Caco-2 (cell line): ENCODE measurements at regions not wholly inside any gene's neighbourhood (a gene's known extent, or its start where the extent isn't known, plus 50 kb on each side); places are given as distances from the start of the nearest gene placed in this dataset.

ENCODE experiments used
- BruUV-seq: library from RNA; stranded (reverse); fragments of 400-500 nt; replicated peaks from 2 replicates; lab custom pipeline; 2021; lab: Mats Ljungman, UMichigan
- CTCF ChIA-PET: fragments of 300-600 bp; sonication (Branson Sonifier 250); formaldehyde crosslinking; loops from one replicate; lab custom pipeline; 2022; ENCODE audit warnings: antibody characterized with exemption; lab: Charles Lee
- POLR2A ChIA-PET: fragments of 300-600 bp; sonication (Branson Sonifier 250); formaldehyde crosslinking; loops from one replicate; lab custom pipeline; 2022; ENCODE audit warnings: antibody characterized with exemption; lab: Charles Lee
- DNase-seq, 2 experiments: peaks; one replicate each; pipeline versions ENCODE4 v3.0.0 to v3.0.0-alpha.2; 2020 to 2022
- H3K27me3 ChIP-seq: replicated peaks from 2 replicates; pipeline ENCODE4 v1.6.0; 2011; ENCODE audit warnings: low read length; ENCODE audit not compliant: control insufficient read depth, insufficient read depth
- H3K36me3 ChIP-seq: 2 replicates; pipeline ENCODE4 v1.5.1; 2011; ENCODE audit warnings: low read length; ENCODE audit not compliant: control insufficient read depth, insufficient read depth
- H3K4me1 ChIP-seq: fragments of 250-450 bp; sonication (Bioruptor Pico); 2 replicates; pipeline ENCODE4 v1.5.1; 2020; ENCODE audit warnings: mild to moderate bottlenecking
- H3K4me3 ChIP-seq: 2 replicates; pipeline ENCODE4 v1.5.1; 2011; ENCODE audit warnings: low read depth, mild to moderate bottlenecking, control low read depth, low read length
- H3K9me3 ChIP-seq: fragments of 250-450 bp; sonication (Bioruptor Pico); 2 replicates; pipeline ENCODE4 v1.5.1; 2020; ENCODE audit warnings: mild to moderate bottlenecking, moderate library complexity
- H3K27ac Mint-ChIP-seq: one replicate; pipeline ENCODE4 v1.8.0; 2022; ENCODE audit warnings: mixed read lengths; ENCODE audit not compliant: unreplicated experiment
- H3K27me3 Mint-ChIP-seq: one replicate; pipeline ENCODE4 v1.8.0; 2022; ENCODE audit warnings: mixed read lengths; ENCODE audit not compliant: insufficient read depth, unreplicated experiment
- H3K36me3 Mint-ChIP-seq: one replicate; pipeline ENCODE4 v1.8.0; 2022; ENCODE audit warnings: mild to moderate bottlenecking, mixed read lengths; ENCODE audit not compliant: insufficient read depth, unreplicated experiment
- H3K4me1 Mint-ChIP-seq: one replicate; pipeline ENCODE4 v1.8.0; 2022; ENCODE audit warnings: low read depth, mixed read lengths; ENCODE audit not compliant: unreplicated experiment
- H3K4me3 Mint-ChIP-seq: one replicate; pipeline ENCODE4 v1.8.0; 2022; ENCODE audit warnings: mild to moderate bottlenecking, moderate library complexity, mixed read lengths; ENCODE audit not compliant: unreplicated experiment
- H3K9me3 Mint-ChIP-seq: one replicate; pipeline ENCODE4 v1.8.0; 2022; ENCODE audit warnings: mixed read lengths; ENCODE audit not compliant: unreplicated experiment
- CTCF ChIP-seq, 2 experiments: fragments of 200-600 bp in 1 of 2; IDR thresholded peaks; 1 replicate in 1 of 2; 2 replicates in 1 of 2; pipeline versions ENCODE4 v1.5.1 to v1.8.0; 2011 to 2022; ENCODE audit warnings: antibody characterized with exemption in 1 of 2, control low read depth in 1 of 2, inconsistent platforms in 1 of 2, low read depth in 1 of 2, low read length in 1 of 2, mild to moderate bottlenecking in 1 of 2, moderate library complexity in 1 of 2; ENCODE audit not compliant: insufficient read depth in 1 of 2, severe bottlenecking in 1 of 2, unreplicated experiment in 1 of 2
- intact Hi-C: fragments of 100-400 bp; cut with micrococcal nuclease; formaldehyde crosslinking; loops from one replicate; pipeline ENCODE4 v1.10.0; 2022; ENCODE audit not compliant: unreplicated experiment

- no peak for TF ChIP-seq CTCF (IDR thresholded peaks at IDR 0.05; ENCODE audit: insufficient read depth in 1 of 2, low read depth in 1 of 2, low read length in 1 of 2, severe bottlenecking in 1 of 2, unreplicated experiment in 1 of 2)
- H3K27me3 ChIP-seq: no peaks in the 10 kb centered on the region
- Mint-ChIP-seq H3K4me1 (no peaks in the 10 kb centered on the region), H3K27me3 (peaks cover 10% of the 10 kb centered on the region), H3K27ac (no peak overlapping the region), H3K4me3 (no peak overlapping the region), H3K36me3 (no peaks in the 10 kb centered on the region), H3K9me3 (no peaks in the 10 kb centered on the region)
- intact Hi-C loops: loop anchor here (5.0 kb wide), 1 partner anchor 126 kb away; the partner anchor contains the start of gene FOXB1
- H3K4me3 ChIP-seq: no peak overlapping the region
- peaks cover 4% of the 10 kb centered on the region; the same call in 1 of the 2 replicates for H3K4me1 ChIP-seq
- no peaks in the 10 kb centered on the region for H3K9me3 ChIP-seq
- H3K36me3 ChIP-seq: no peaks in the 10 kb centered on the region
- ChIA-PET POLR2A (no interaction called here), CTCF (no interaction called here)
- DNase-seq: no peak
- no TSS peak for BruUV-seq
These were observed 124.6 kb downstream of the FOXB1 start for GRCh38 chr15:60128710-60129109.

DNA sequence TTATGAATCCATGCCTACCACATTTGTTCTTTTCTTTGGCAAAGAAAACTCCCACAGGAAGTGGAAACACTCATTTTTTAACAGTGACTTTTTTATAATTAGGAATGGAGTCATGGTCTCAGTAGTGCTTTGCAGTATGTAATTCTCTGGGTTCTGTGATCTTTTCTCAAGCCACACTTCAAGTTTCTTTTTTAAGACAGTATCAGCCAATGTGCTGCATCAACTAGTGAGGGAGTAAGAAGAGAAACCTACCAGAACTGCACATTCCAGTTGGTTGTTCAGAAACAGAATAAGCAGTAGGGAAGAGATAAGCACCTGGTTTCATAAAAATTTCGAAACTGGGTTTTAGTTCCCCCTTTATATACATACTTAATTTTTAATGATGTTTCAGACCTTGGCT, 126.3 kb downstream of the FOXB1 start:
- Mint-ChIP-seq H3K36me3 (no peaks in the 10 kb centered on the region), H3K27me3 (peaks cover 14% of the 10 kb centered on the region), H3K4me3 (no peak overlapping the region), H3K4me1 (no peaks in the 10 kb centered on the region), H3K27ac (no peak overlapping the region), H3K9me3 (no peaks in the 10 kb centered on the region)
- BruUV-seq: no TSS peak
- H3K36me3 ChIP-seq: no peaks in the 10 kb centered on the region
- H3K4me1 ChIP-seq: peaks cover 4% of the 10 kb centered on the region; the same call in 1 of the 2 replicates
- no peak overlapping the region for H3K4me3 ChIP-seq
- intact Hi-C loops: no loop called here
- no peak for DNase-seq
- no peak for TF ChIP-seq CTCF (IDR thresholded peaks at IDR 0.05; ENCODE audit: insufficient read depth in 1 of 2, low read depth in 1 of 2, low read length in 1 of 2, severe bottlenecking in 1 of 2, unreplicated experiment in 1 of 2)
- H3K27me3 ChIP-seq: no peaks in the 10 kb centered on the region
- H3K9me3 ChIP-seq: no peaks in the 10 kb centered on the region
- CTCF ChIA-PET: no interaction called here
- POLR2A ChIA-PET: no interaction called here

- TF ChIP-seq CTCF (IDR thresholded peaks at IDR 0.05; ENCODE audit: insufficient read depth in 1 of 2, low read depth in 1 of 2, low read length in 1 of 2, severe bottlenecking in 1 of 2, unreplicated experiment in 1 of 2): no peak
- Mint-ChIP-seq H3K9me3 (no peaks in the 10 kb centered on the region), H3K27ac (no peak overlapping the region), H3K27me3 (peaks cover 15% of the 10 kb centered on the region), H3K4me1 (no peaks in the 10 kb centered on the region), H3K4me3 (no peak overlapping the region), H3K36me3 (no peaks in the 10 kb centered on the region)
- ChIA-PET CTCF (no interaction called here), POLR2A (no interaction called here)
- Histone ChIP-seq H3K4me3 (no peak overlapping the region), H3K27me3 (no peaks in the 10 kb centered on the region), H3K4me1 (peaks cover 4% of the 10 kb centered on the region; the same call in 1 of the 2 replicates), H3K36me3 (no peaks in the 10 kb centered on the region), H3K9me3 (no peaks in the 10 kb centered on the region)
- intact Hi-C loops: no loop called here
- no peak for DNase-seq
- no TSS peak for BruUV-seq
These were observed 126.7 kb downstream of the FOXB1 start for GRCh38 chr15:60130821-60131220.
